EL (cell line): ENCODE measurements at regions not wholly inside any gene's neighbourhood (a gene's known extent, or its start where the extent isn't known, plus 50 kb on each side); places are given as distances from the start of the nearest gene placed in this dataset.

Source experiments
- DNase-seq: peaks from one replicate; pipeline ENCODE4 v3.0.0-alpha.2; 2016

- DNase-seq: no peak
Observed at GRCh38 chr20:52768694-52769093, 203.5 kb upstream of the TSHZ2 start.

GRCh38 chr20:52766645-52767435, 205.3 kb upstream of the TSHZ2 start:
- DNase-seq: no peak

GRCh38 chr20:52763321-52763853, 208.8 kb upstream of the TSHZ2 start:
- DNase-seq: no peak

GRCh38 chr20:52761867-52762266, 210.3 kb upstream of the TSHZ2 start:
- no peak for DNase-seq

- no peak for DNase-seq
Observed at GRCh38 chr20:52760791-52761190, 211.4 kb upstream of the TSHZ2 start.

- no peak for DNase-seq
Observed at GRCh38 chr20:52757411-52757810, 214.7 kb upstream of the TSHZ2 start.

- DNase-seq: no peak
Observed at GRCh38 chr20:52755744-52756143, 216.4 kb upstream of the TSHZ2 start.

GRCh38 chr20:52754366-52754765, 217.8 kb upstream of the TSHZ2 start:
- no peak for DNase-seq

GRCh38 chr20:52752023-52752422, 220.1 kb upstream of the TSHZ2 start:
- DNase-seq: no peak

- no peak for DNase-seq
Observed at GRCh38 chr20:52751571-52751970, 220.6 kb upstream of the TSHZ2 start.

- no peak for DNase-seq
Observed at GRCh38 chr20:52749938-52750337, 222.2 kb upstream of the TSHZ2 start.

GRCh38 chr20:52748990-52749389, 223.2 kb upstream of the TSHZ2 start:
- no peak for DNase-seq

GRCh38 chr20:52748285-52748932, 223.7 kb upstream of the TSHZ2 start:
- no peak for DNase-seq

- no peak for DNase-seq
Observed at GRCh38 chr20:52747845-52748284, 224.3 kb upstream of the TSHZ2 start.

GRCh38 chr20:52746770-52747169, 225.4 kb upstream of the TSHZ2 start:
- no peak for DNase-seq

GRCh38 chr20:52746190-52746589, 226.0 kb upstream of the TSHZ2 start:
- no peak for DNase-seq

- no peak for DNase-seq
Observed at GRCh38 chr20:52744441-52744840, 227.7 kb upstream of the TSHZ2 start.

- no peak for DNase-seq
Observed at GRCh38 chr20:52738081-52738480, 234.1 kb upstream of the TSHZ2 start.

GRCh38 chr20:52736507-52736906, 235.7 kb upstream of the TSHZ2 start:
- DNase-seq: no peak

- no peak for DNase-seq
Observed at GRCh38 chr20:52731093-52731492, 241.1 kb upstream of the TSHZ2 start.

- DNase-seq: no peak
Observed at GRCh38 chr20:52727740-52728456, 244.3 kb upstream of the TSHZ2 start.

GRCh38 chr20:52724541-52724940, 247.6 kb upstream of the TSHZ2 start:
- DNase-seq: no peak

GRCh38 chr20:52722926-52723688, 249.1 kb upstream of the TSHZ2 start:
- no peak for DNase-seq
